ENCODE measurements at regions not wholly inside any gene's neighbourhood (a gene's known extent, or its start where the extent isn't known, plus 50 kb on each side); places are given as distances from the start of the nearest gene placed in this dataset.
"Not testable (repeated sequence)": the region's sequence is repeated elsewhere in the genome, so short reads cannot be mapped to it uniquely, and the experiment has no call there.

DNA sequence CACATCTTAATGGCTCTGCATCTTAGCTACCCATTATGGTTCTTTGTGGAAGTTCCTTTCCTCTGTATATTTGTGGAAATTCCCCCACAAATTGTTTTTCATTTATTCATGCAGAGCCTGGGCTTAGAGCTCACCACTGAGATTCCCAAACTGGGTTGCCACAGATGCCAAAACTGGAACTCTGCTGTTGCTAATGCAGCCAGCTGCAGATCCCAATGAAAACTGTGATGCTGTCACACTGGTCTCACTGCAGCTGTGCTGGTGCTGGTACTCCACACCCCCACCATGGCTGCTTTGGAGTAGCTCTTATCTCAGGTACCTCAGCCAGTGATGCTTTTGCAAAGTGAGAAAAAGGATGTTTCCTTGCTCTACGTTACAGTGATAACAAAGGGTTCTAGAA, 87.7 kb downstream of the DCK start:
- no peak for DNase-seq

DNA sequence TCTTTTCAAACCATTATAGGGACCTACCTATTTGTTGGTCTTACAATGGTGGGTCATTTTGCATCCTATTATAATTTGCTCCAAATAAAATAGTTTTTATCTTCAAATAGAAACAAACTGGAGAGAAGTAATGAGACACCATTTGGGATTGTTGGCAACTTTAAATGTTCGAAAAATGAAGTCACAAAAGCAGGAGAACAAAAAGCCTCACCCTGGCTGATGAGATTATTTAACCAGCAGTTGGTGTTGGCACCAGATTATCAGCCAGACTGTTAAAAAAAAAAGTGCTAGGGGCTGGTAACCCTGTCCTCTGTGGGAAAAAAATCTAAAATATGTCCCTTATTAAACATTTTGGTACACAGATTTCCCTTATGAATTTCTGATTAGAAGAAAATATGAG, 100.3 kb downstream of the DCK start:
- no peak for DNase-seq

DNA sequence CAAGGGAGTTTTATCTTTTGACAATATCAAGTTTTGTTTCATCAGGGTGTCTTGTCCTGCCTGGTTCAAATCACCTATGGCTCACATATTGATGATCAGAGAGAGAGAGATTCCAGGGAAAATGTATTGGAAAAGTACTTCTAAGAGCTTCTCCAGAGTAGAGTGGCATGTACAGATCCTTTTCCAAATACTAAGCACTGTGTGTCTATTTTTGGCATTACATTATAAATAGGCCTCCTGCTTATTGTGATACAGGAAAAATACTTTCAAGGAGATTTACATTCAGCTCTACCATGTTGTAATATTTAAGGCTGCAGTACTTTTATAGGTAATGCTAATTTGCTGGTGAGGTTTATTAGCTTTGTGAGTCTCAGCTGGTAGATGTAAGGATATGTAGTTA, 100.8 kb downstream of the DCK start:
- DNase-seq, result no peak

DNA sequence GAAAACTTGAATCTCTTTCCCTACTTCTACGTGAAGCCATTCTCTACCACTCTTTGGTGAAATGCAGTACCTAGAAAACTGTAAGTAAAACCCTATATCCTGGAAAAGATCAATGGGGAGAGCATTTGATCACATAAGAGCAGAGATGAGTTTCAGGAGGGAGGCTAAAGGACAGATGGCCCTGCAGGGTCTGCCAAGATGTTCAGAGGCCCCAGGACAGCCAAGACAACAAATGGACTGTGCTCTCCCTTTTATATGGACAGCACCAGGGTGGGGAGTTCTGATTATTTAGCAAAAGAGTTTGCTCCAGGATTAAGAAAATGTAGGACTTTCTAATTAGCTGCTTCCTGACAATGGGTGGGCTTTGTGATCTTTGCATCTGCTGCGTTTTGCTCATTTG, 101.7 kb downstream of the DCK start:
- DNase-seq, result no peak

DNA sequence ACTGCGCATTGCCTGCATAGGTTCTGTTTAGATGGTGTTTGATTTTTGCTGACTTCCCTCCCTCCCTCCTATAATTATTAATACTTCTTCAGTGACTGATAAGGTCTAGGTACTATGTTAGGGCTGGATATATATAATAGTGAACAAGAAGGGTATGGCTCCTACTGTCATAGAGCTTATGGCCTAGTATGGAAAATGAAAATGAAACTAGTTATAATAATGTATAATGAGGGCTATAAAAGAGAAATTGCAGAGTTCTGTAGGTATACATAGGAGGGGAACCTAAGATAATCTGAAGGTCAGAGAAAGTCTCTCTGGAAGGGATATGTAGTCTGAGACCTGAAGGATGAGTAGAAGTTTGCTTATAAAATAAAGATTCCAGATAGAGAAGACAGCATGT, 102.1 kb downstream of the DCK start:
- no peak for DNase-seq

DNA sequence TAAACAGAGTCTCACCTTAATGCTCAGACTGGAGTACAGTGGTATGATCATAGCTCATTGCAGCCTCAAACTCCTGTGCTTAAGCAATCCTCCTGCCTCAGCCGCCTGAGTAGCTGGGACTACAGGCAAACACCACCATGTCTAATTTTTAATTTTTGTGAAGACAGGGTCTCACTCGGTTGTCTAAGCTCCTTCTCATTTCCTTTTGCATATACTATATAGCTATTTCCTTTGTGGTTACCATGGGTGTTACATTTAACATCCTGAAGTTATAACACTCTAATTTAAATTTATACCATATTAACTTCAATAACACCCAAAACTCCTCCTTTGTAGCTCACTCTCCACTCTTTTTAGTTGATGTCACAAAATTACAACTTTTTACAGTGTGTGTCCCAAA, 114.3 kb downstream of the DCK start:
- DNase-seq, result no peak

DNA sequence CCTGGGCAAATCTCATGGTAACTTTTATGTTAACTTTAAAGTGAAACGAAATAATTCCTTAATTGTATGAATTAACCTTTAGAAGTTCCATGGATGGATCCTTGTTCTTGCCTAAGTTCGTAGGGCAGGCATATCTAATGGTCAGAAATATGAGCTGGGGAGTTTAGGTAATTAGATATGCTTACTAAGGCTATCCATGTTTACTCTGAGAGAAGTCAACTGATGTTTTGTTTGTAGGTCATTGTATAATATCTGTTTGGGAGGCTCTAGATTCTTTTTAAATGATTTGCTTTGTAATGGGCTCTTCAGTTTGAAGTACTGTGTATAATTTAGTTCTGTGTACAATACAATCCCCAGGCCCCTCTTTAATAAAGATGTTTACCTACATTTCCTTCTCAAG, 117.0 kb downstream of the DCK start:
- DNase-seq, result no peak

DNA sequence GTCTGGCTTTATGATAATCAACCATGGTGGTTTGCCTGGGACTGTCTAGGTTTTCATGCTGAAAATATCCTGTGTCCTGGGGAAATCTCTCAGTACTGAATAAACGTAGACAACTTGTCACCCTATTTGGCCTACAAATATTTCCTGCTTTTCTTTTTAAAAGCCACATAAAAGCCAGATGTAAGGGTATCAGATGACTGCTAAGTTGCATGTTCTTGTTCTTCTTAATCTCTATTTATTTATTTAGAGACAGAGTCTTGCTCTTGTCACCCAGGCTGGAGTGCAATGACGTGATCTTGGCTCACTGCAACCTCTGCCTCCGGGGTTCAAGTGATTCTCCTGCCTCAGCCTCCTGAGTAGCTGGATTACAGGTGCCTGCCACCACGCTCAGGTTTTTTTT, 117.7 kb downstream of the DCK start:
- not testable (repeated sequence) for DNase-seq

DNA sequence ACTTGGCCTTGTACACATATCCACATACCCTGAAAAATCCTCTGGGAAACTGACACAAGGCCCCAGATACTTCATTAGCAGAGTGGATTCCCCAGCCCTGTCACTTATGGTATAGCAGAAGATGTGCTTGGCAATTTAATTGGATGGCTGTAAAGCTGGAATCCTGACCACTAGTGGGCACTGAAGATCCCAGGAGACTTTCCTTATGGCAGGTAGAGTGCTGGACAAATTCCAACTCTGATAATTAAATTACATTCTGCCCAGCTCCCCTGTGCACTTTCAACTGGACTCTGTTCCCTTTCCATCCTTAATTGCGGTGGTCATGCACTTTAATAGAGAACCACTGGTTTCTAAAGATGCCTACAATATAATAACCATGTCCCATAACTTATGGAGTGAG, 119.8 kb downstream of the DCK start:
- no peak for DNase-seq

DNA sequence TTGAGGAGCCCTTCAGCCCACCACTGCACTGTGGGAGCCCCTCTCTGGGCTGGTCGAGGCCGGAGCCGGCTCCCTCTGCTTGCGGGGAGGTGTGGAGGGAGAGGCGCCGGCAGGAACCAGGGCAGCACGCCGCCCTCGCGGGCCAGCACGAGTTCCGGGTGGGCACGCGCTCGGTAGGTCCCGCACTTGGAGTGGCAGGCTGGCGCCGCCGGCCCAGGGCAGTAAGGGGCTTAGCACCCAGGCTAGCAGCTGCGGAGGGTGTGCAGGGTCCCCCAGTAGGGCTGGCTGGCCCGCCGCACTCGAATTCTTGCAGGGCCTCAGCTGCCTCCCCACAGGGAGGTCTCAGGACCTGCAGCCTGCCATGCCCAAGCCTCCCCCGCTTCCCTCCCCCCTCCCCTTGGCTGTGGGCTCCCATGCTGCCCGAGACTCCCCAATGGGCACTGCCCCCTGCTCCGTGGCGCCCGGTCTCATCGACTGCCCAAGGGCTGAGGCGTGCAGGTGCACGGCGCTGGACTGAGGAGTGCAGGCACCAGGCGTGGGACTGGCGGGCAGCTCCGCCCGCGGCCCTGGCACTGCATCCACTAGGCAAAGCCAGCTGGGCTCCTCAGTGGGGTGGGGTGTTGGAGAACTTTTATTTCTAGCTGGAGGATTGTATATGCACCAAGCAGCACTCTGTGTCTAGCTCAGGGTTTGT, 127.5 kb downstream of the DCK start:
- no peak for DNase-seq

DNA sequence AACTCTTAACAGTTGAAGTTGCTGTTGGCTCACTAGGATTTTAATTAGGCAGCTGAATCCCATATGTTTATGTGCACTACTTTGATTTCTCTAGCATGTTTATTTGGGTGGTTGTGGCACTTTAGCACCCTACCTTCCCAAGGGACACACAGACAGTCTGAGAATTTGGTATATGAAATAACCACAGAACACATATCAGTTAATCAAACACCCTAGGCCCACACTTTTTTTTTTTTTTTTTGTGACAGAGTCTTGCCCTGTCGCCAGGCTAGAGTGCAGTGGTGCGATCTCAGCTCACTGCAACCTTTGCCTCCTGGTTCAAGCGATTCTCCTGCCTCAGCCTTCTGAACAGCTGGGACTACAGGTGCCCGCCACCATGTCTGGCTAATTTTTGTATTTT, 130.5 kb downstream of the DCK start:
- DNase-seq, result no peak

DNA sequence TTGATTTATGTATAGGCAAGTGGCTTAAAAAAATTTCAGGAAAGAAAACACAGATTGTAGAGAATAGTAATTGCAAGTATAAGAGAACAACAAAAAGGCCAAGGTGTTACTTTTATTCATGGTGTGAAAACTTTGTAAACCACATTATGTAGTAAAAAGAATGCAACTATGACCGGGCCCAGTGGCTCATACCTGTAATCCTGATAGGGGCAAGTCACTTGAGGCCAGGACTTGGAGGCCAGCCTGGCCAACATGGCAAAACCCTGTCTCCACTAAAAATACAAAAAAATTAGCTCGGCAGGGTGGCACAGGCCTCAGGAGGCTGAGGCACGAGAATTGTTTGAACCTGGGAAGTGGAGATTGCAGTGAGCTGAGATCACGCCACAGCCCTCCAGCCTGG, 131.7 kb downstream of the DCK start:
- no peak for DNase-seq

DNA sequence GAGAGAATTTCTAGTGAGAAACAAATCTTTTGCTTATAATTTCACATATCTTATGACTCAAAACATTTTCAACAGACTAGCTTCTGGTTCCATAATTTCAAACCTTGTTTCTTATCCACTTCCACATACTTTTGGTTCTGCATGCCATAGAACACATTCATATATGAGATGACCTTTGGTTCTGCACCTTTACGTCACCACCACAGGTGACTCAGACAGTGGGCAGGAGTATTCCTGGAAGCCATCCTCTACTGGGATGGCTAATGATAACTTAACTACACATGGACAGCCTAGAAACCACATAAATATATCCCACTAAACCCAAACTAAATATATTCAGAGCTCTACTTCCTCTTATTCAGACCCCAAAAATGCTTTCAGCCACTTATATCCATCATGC, 133.3 kb downstream of the DCK start:
- no peak for DNase-seq

DNA sequence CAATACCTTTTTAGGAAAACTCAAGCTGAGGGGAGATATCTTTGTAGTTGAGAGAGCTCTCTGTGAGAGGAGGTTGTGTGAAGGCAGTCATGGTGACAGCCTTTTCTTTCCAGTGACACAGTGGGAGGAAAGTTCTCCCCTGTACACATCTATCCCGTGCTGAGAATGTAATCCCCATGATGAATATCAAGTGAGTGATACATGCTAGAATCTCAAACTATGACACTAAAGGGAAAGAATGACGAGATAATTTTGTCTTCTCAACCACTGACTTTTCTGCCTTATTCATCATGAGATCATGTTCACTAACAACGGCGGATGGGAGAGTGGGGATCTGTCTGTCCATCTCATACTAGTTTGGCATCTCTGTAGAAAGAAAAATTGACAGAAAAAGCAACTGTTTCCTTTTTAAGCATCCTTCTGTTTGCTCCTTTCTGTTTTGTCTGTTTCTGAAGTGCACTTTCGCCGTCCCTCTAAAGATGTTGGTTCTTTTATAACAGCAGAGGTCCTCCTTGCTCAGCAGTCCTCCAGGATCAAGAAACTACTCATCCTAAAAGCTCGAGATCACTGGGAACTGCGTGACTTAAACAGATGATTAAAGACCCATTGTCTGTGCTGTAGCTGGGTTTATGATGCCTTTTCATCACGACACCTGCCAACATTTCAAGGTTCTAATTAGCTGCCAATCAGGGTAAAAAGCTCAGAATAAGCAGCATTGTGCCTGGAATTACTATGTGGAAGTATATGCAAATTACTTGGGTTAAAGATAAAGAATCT, 137.6 kb downstream of the DCK start:
- no peak for DNase-seq

DNA sequence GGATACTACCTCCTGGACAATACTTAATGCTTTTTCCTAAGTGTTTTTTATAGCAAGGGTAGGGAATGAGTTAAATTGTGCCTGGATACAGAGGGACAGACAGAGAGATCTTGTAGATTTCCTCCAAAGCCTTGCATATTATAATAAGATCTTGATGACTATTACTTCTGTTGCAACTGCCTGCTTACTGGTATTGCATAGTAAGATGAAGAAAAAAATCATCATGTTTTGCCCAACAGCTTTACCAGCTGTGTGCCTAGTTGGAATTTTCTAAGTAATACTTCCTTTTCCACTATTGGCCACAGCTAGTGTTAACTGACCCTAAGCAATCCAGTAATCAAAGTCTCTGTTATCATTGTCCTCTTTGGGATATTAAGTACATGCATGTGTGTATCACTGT, 139.0 kb downstream of the DCK start:
- DNase-seq, result no peak

DNA sequence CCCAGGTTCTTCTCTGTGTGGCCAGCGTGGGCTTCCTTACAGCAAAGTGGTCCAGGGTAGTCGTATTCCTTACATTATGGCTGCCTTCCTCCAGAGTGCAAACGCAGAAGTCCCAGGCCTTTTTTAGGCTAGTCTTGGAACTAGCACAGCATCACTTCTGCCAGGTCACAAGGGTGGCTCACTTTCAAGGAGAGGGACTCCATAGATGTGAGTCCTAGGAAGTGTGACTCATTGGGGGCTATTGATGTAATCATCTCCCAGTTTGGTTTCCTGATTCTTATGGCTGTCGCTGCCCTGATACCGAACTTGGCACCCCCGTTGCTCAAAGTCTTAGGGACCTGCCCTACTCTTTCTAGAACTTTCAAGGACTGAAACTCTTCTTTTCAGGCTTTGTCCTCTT, 140.0 kb downstream of the DCK start:
- DNase-seq, result no peak

DNA sequence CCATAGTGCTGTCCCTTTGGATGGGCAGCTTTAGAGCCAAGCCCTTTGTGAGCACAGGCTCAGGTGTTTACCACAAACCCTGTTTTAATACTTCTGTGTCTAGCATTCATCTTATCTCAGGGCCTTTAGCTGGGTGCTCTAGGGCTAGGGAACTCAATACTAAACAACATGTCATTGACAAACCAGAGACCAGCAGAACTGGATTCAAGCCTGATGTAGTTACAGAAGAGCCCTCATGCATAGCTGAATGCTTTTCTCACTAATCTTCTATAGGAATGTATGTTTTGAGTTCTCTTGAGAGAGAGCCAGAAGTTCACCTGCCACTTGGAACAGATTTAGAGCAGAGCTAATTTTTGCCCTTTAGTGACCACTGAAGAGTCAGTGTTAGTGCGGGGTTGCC, 142.6 kb downstream of the DCK start:
- DNase-seq, result no peak

DNA sequence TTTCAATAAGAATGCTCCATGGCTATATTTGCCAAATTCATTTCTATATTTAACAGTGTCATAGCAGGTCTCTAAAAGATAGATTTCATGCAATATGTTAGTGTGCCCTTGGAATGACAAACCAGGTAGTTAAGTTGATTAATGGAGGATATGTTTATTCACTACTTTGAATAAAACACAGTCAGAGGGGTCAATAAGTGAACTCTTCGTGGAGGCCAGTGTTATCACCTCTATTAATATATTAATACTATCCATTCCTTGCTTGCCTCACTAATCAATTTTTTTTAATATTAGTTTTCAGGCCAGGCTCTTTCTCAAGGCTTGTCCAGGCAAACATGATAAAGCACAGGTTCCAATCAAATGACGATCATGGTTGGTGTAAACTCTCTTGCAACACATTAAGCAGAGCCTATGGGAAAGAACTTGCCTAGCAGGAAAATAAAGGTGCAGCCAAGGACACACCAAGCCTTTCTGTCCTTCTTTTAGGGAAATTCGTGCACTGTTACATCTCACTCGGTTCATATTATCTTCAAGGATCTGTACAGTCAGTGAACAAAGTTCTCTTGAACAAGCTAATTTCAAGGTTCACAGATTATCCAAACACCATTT, 144.7 kb downstream of the DCK start:
- DNase-seq, result no peak

DNA sequence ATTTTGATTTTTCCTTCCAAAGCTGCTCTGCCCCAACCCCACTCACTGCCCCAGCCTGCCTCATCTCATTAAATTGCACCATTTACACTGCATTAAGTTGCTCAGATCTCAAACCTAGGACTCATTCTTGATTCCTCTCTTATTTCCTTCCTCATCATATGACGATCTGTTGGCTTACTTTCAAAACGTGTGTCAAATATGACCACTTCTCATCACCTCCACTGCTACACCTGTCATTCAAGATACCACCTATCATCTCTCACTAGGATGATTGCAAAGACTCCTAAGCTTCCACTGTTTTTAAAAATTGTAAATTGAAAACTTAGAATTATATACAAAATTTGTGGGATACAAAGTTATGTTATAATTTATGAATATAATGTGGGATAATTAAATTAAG, 147.1 kb downstream of the DCK start:
- no peak for DNase-seq

DNA sequence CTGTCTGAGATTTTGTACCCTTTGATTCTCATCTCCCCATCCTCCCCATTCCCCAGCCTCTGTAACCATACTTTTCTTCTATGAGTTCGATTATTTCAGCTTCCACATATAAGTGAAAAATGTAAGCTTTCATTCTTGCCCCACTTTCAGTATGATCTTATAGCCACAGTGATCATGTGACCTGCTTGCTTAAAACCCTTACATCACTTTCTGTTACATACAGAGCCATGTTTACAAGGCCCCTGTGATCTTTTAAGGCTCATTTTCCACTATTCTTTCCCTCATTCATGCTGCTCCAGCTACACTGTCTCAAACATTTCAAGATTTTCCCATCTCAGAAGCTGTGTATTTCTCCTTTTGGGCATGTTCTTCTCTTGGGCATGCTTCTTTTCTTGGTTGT, 147.7 kb downstream of the DCK start:
- DNase-seq, result no peak

DNA sequence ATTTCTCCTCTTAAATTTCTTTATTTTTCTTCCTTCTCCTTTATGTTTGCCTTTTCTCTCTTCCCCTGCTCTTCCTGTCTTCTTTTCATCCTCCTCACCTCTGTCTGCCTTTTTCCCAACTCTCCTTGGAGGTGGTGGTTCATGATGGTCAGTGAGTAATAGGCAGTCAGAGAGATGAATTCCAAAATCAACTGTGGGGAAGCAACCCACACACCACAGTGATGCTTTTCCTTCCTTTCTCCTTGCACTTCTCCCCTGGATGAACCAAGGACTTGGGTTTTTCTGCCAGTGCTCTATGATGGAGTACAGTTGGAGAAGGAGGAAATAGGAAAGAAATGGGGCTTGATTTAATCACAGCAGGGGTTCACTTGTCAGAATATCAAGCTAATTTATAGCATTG, 153.8 kb downstream of the DCK start:
- no peak for DNase-seq

DNA sequence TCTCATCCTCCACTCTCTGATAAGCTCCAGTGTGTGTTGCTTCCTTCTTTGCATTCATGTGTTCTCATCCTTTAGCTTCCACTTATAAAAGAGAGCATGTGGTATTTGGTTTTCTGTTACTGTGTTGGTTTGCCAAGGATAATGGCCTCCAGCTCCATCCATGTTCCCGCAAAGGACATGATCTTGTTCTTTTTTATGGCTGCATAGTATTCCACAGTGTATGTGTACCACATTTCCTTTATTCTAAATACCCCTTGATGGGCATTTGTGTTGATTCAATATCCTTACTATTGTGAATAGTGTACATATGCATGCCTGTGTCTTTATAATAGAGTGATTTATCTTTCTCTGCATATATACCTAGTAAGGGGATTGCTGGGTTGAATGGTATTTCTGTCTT, 155.1 kb downstream of the DCK start:
- no peak for DNase-seq

DNA sequence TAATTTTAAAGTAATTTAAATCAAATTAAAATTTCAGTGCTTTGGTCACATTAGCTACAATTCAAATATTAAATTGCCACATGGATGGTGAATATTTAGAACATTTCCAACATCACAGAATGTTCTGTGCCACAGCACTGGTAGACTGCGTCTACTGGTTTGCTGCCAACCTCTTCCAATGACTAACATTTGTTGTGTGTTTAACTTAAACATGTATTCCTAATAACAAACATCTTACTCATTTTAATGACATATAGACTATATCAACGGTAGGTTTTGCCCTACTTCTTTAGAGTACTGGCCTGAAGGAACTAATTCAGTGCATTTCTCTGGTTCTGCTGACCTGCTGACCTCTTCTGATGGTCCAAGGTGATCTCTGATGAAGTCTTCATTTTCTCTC, 157.6 kb downstream of the DCK start:
- no peak for DNase-seq

DNA sequence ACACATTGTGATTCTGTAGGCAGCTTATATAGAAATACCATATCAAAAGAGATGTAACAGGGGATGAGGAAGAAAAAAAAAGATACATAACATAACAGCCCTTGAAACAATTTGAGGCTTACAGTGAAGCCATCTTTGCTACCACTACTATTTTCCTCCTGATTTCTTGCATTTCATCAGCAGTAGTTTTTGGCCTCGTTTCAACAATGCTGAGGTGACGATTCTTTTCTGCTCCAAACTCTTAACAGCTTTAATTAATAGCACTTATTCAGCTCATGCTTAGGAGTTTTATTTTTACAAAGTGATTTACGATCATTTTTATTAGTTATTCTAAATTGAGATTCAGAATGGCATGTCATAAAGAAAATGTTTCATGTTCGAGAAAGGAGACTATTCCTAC, 163.2 kb downstream of the DCK start:
- no peak for DNase-seq

All from left kidney (tissue), 1 donor.